ENCODE measurements at regions not wholly inside any gene's neighbourhood (a gene's known extent, or its start where the extent isn't known, plus 50 kb on each side); places are given as distances from the start of the nearest gene placed in this dataset.

DNA sequence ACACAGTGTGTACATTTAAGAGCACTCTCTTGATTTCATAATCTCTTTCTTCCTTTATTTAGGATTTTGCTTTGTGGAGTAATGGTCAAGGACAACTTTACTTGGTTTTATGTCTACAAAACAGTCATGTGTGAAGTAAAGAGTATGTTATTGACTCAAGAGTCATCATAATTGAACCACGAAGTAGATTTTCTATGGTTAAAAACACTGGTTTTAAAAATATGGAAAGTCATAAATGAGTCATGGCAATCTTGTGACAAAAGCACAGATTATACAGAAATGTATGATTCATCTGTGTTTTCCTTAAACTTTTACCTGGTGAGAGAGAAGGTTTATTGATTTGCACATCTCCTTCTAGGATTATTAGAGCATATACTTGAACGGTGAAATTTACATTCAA lies 969.7 kb downstream of the GATA3 start:
- Histone ChIP-seq H3K4me1 (replicated peaks) (no peaks in the 10 kb centered on the region), H3K9me3 (no peaks in the 10 kb centered on the region), H3K4me3 (no peak overlapping the region), H3K27me3 (replicated peaks; ENCODE audit: insufficient read depth) (no peaks in the 10 kb centered on the region), H3K36me3 (no peaks in the 10 kb centered on the region), H3K27ac (no peak overlapping the region)
- intact Hi-C loops (cut with DNase I): no loop called here
- TF ChIP-seq POLR2AphosphoS5 (IDR thresholded peaks at IDR 0.05) (no peak), POLR2A (IDR thresholded peaks at IDR 0.05) (no peak)
- TF ChIP-seq, protein P1, sequence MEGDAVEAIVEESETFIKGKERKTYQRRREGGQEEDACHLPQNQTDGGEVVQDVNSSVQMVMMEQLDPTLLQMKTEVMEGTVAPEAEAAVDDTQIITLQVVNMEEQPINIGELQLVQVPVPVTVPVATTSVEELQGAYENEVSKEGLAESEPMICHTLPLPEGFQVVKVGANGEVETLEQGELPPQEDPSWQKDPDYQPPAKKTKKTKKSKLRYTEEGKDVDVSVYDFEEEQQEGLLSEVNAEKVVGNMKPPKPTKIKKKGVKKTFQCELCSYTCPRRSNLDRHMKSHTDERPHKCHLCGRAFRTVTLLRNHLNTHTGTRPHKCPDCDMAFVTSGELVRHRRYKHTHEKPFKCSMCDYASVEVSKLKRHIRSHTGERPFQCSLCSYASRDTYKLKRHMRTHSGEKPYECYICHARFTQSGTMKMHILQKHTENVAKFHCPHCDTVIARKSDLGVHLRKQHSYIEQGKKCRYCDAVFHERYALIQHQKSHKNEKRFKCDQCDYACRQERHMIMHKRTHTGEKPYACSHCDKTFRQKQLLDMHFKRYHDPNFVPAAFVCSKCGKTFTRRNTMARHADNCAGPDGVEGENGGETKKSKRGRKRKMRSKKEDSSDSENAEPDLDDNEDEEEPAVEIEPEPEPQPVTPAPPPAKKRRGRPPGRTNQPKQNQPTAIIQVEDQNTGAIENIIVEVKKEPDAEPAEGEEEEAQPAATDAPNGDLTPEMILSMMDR (IDR thresholded peaks at IDR 0.05): no peak
- DNase-seq (ENCODE audit: low spot score): no peak
- 76% methylated on average over 2 of the region's 2 CpGs for WGBS

DNA sequence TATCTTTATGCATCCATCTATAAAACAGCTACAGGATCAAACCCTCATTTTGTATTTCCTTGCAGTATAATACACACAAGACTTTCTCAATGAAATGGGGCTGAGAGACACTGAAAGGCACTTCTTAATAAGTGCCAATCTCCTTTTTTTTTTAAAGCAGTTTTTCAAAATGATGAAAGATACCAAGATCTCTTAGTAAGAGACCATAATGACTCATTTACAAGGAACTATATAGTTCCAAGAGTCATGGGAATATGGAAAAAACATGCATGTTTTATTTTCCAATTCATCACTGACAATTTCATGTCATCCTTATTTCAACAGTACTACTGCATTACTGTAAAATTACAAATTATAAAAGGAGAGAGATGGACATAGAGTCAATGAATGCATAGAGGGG lies 973.7 kb downstream of the GATA3 start:
- no peak for DNase-seq (ENCODE audit: low spot score)
- Histone ChIP-seq H3K4me1 (replicated peaks) (no peaks in the 10 kb centered on the region), H3K4me3 (no peak overlapping the region), H3K27me3 (replicated peaks; ENCODE audit: insufficient read depth) (no peaks in the 10 kb centered on the region), H3K27ac (no peak overlapping the region), H3K36me3 (no peaks in the 10 kb centered on the region), H3K9me3 (no peaks in the 10 kb centered on the region)
- no peak for TF ChIP-seq POLR2A (IDR thresholded peaks at IDR 0.05)
- no peak for TF ChIP-seq POLR2AphosphoS5 (IDR thresholded peaks at IDR 0.05)
- TF ChIP-seq, protein P1 (IDR thresholded peaks at IDR 0.05): no peak
- intact Hi-C loops (cut with DNase I): no loop called here

DNA sequence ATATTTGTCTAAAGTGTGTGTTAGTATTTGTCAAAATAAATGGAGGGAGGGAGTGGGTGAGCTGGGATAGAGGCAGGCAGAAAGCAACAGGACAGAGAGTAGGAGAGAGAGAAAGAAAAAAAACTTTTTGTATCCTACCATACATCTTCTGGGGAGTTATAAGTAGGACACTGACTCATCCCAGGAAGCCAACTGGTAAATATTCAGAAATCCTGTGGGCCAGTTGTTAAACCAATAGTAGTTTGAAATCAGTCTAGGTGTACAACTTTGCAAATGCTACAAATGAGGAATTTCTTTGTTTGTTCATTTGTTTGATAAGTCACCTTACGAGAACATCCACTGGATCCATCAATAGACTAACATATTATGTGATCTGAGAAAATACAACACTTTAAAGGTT lies 980.9 kb downstream of the GATA3 start:
- TF ChIP-seq, protein P1 (IDR thresholded peaks at IDR 0.05): no peak
- TF ChIP-seq POLR2AphosphoS5 (IDR thresholded peaks at IDR 0.05) (no peak), POLR2A (IDR thresholded peaks at IDR 0.05) (no peak)
- Histone ChIP-seq H3K27ac (no peak overlapping the region), H3K27me3 (replicated peaks; ENCODE audit: insufficient read depth) (no peaks in the 10 kb centered on the region), H3K9me3 (no peaks in the 10 kb centered on the region), H3K4me1 (replicated peaks) (no peaks in the 10 kb centered on the region), H3K4me3 (no peak overlapping the region), H3K36me3 (no peaks in the 10 kb centered on the region)
- intact Hi-C loops (cut with DNase I): no loop called here
- DNase-seq (ENCODE audit: low spot score): no peak
- WGBS: 83% methylated on average over 1 of the region's 1 CpG

DNA sequence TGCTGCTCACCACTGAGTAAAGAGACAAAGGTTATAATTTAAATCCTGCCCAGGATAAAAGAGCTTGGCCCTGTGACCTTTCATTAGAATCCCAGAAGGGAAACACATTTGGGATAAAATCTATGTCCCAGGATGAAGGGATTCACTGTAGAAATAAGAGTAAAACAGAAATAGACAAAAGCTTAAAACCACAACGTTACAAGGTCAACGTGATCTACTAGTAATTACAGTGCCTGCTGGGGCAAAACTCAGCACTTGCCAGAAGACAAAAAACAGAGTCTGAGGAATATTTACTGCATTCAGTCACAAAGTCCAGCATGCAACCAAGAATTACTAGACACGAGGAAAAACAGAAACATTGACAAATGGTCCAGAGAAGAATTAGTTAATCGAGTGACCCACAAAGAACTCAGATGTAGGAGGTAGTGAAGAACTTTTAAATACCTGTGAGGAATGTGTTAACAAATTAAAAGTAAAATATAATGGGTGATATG lies 982.3 kb downstream of the GATA3 start:
- TF ChIP-seq, protein P1 (IDR thresholded peaks at IDR 0.05): no peak
- TF ChIP-seq POLR2A (IDR thresholded peaks at IDR 0.05): no peak
- TF ChIP-seq POLR2AphosphoS5 (IDR thresholded peaks at IDR 0.05): no peak
- 77% methylated on average over 4 of the region's 4 CpGs for WGBS
- Histone ChIP-seq H3K27me3 (replicated peaks; ENCODE audit: insufficient read depth) (no peaks in the 10 kb centered on the region), H3K27ac (no peak overlapping the region), H3K4me3 (no peak overlapping the region), H3K9me3 (no peaks in the 10 kb centered on the region), H3K4me1 (replicated peaks) (no peaks in the 10 kb centered on the region), H3K36me3 (no peaks in the 10 kb centered on the region)
- no peak for DNase-seq (ENCODE audit: low spot score)
- intact Hi-C loops (cut with DNase I): no loop called here

DNA sequence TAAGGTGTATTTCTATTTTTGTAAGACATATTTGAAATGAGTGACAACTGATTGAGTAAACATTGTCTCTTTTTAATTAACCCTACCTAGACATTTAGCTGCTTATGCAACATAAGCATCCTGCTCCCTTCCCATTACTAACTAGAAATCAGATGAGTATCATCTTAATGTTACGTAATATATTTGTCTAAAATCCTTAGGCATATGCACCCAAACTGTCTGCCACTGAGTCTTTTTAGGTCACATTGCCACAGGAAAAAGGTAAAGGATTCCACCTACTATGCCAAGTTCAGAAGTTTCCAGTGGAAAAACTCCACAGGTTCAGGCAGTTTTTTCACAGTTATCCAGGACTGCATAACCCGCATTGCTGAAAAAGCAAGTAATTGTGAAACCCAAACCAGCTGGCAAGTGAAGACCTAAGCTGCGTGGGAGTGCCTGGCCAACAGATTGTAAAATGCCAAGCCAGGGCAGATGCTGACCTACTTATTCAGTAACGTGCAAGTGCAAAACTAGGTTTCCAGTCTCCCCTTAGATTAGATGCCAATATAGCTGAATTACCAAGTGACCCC lies 983.7 kb downstream of the GATA3 start:
- Histone ChIP-seq H3K27me3 (replicated peaks; ENCODE audit: insufficient read depth) (no peaks in the 10 kb centered on the region), H3K27ac (no peak overlapping the region), H3K4me1 (replicated peaks) (no peaks in the 10 kb centered on the region), H3K36me3 (no peaks in the 10 kb centered on the region), H3K4me3 (no peak overlapping the region), H3K9me3 (no peaks in the 10 kb centered on the region)
- WGBS: 71% methylated on average over 4 of the region's 4 CpGs
- no peak for TF ChIP-seq POLR2AphosphoS5 (IDR thresholded peaks at IDR 0.05)
- TF ChIP-seq POLR2A (IDR thresholded peaks at IDR 0.05): no peak
- TF ChIP-seq, protein P1 (IDR thresholded peaks at IDR 0.05): no peak
- intact Hi-C loops (cut with DNase I): no loop called here
- DNase-seq (ENCODE audit: low spot score): no peak
